H9 (cell line): ENCODE measurements at regions not wholly inside any gene's neighbourhood (a gene's known extent, or its start where the extent isn't known, plus 50 kb on each side); places are given as distances from the start of the nearest gene placed in this dataset.

Experiments used
- DNase-seq: peaks from one replicate; pipeline ENCODE4 v3.0.0-alpha.2; 2017
- H2AFZ ChIP-seq: one replicate; pipeline ENCODE4 v1.6.1; 2013; ENCODE audit warnings: mild to moderate bottlenecking, low read length, control low read depth, moderate library complexity
- H2AK5ac ChIP-seq: 2 replicates; pipeline ENCODE4 v1.6.1; 2013; ENCODE audit warnings: low read length, control low read depth, mixed read lengths; ENCODE audit not compliant: insufficient read length
- H2BK120ac ChIP-seq: one replicate; pipeline ENCODE4 v1.6.1; 2013; ENCODE audit warnings: low read depth, mild to moderate bottlenecking, low read length, control low read depth, inconsistent platforms; ENCODE audit not compliant: poor library complexity, severe bottlenecking
- H2BK12ac ChIP-seq: 2 replicates; pipeline ENCODE4 v1.6.1; 2013; ENCODE audit warnings: low read length, control low read depth, mixed read lengths, low read depth; ENCODE audit not compliant: insufficient read length
- H2BK15ac ChIP-seq: 2 replicates; pipeline ENCODE4 v1.6.1; 2013; ENCODE audit warnings: low read depth, low read length, control low read depth
- H2BK20ac ChIP-seq: one replicate; pipeline ENCODE4 v1.6.1; 2013; ENCODE audit warnings: low read depth, mild to moderate bottlenecking, low read length, control low read depth, inconsistent platforms; ENCODE audit not compliant: poor library complexity, severe bottlenecking
- H2BK5ac ChIP-seq: 2 replicates; pipeline ENCODE4 v1.6.1; 2013; ENCODE audit warnings: low read length, control low read depth, mixed read lengths; ENCODE audit not compliant: insufficient read length
- H3K14ac ChIP-seq: 2 replicates; pipeline ENCODE4 v1.6.1; 2013; ENCODE audit warnings: low read length, control low read depth; ENCODE audit not compliant: insufficient read depth
- H3K18ac ChIP-seq: 2 replicates; pipeline ENCODE4 v1.6.1; 2013; ENCODE audit warnings: low read depth, mild to moderate bottlenecking, mixed read lengths, low read length, control low read depth; ENCODE audit not compliant: insufficient read length
- H3K23ac ChIP-seq: 2 replicates; pipeline ENCODE4 v1.6.1; 2013; ENCODE audit warnings: low read length, control low read depth, mixed read lengths, low read depth; ENCODE audit not compliant: insufficient read length
- H3K23me2 ChIP-seq: 2 replicates; pipeline ENCODE4 v1.6.1; 2013; ENCODE audit warnings: low read depth, mild to moderate bottlenecking, mixed read lengths, low read length, control low read depth; ENCODE audit not compliant: insufficient read length, poor library complexity, severe bottlenecking
- H3K27ac ChIP-seq: 2 replicates; pipeline ENCODE4 v1.5.1; 2013; ENCODE audit warnings: low read length, control low read depth, mixed read lengths, low read depth; ENCODE audit not compliant: insufficient read length
- H3K27me3 ChIP-seq: 2 replicates; pipeline ENCODE4 v1.6.1; 2013; ENCODE audit warnings: low read length, control low read depth, inconsistent platforms; ENCODE audit not compliant: insufficient read depth
- H3K4ac ChIP-seq: 2 replicates; pipeline ENCODE4 v1.6.1; 2013; ENCODE audit warnings: low read depth, mild to moderate bottlenecking, control low read depth, inconsistent platforms, low read length, moderate library complexity
- H3K4me1 ChIP-seq: 2 replicates; pipeline ENCODE4 v1.6.1; 2013; ENCODE audit warnings: low read length, control low read depth, inconsistent platforms; ENCODE audit not compliant: insufficient read depth
- H3K4me2 ChIP-seq: 2 replicates; pipeline ENCODE4 v1.6.1; 2013; ENCODE audit warnings: low read length, control low read depth, mixed read lengths; ENCODE audit not compliant: insufficient read length, insufficient read depth
- H3K56ac ChIP-seq: 2 replicates; pipeline ENCODE4 v1.6.1; 2013; ENCODE audit warnings: low read depth, mild to moderate bottlenecking, mixed read lengths, low read length, control low read depth; ENCODE audit not compliant: insufficient read length
- H3K79me1 ChIP-seq: 2 replicates; pipeline ENCODE4 v1.6.1; 2013; ENCODE audit warnings: low read depth, mild to moderate bottlenecking, moderate library complexity, low read length, control low read depth, inconsistent platforms; ENCODE audit not compliant: insufficient read depth, poor library complexity, severe bottlenecking
- H3K79me2 ChIP-seq: 2 replicates; pipeline ENCODE4 v1.6.1; 2013; ENCODE audit warnings: low read length, control low read depth, inconsistent platforms; ENCODE audit not compliant: insufficient read depth
- H3K9ac ChIP-seq: 2 replicates; pipeline ENCODE4 v1.6.1; 2013; ENCODE audit warnings: low read length, control low read depth, mixed read lengths; ENCODE audit not compliant: insufficient read length; ENCODE audit errors: extremely low read depth
- H3K9me3 ChIP-seq: one replicate; pipeline ENCODE4 v1.6.1; 2013; ENCODE audit warnings: low read depth, low read length, inconsistent platforms; ENCODE audit not compliant: control insufficient read depth
- H3T11ph ChIP-seq: one replicate; pipeline ENCODE4 v1.6.1; 2013; ENCODE audit warnings: mild to moderate bottlenecking, low read length, control low read depth, inconsistent platforms
- H4K20me1 ChIP-seq: one replicate; pipeline ENCODE4 v1.6.1; 2013; ENCODE audit not compliant: control insufficient read depth, insufficient read length, insufficient read depth
- H4K5ac ChIP-seq: 2 replicates; pipeline ENCODE4 v1.6.1; 2013; ENCODE audit warnings: low read depth, mild to moderate bottlenecking, mixed read lengths, low read length, control low read depth; ENCODE audit not compliant: insufficient read length
- H4K8ac ChIP-seq: replicated peaks from 2 replicates; pipeline ENCODE4 v1.6.1; 2013; ENCODE audit warnings: low read length, control low read depth, mixed read lengths, low read depth; ENCODE audit not compliant: insufficient read length
- H4K91ac ChIP-seq: 2 replicates; pipeline ENCODE4 v1.6.1; 2013; ENCODE audit warnings: low read depth, mild to moderate bottlenecking, moderate library complexity, mixed read lengths, low read length, control low read depth; ENCODE audit not compliant: insufficient read length
- H3K27ac Mint-ChIP-seq, 3 experiments: 2 replicates in 2 of 3; 3 replicates in 1 of 3; pipeline ENCODE4 v1.8.0; 2020 to 2021; ENCODE audit warnings: mixed read lengths in 3 of 3, mild to moderate bottlenecking in 1 of 3, moderate library complexity in 1 of 3
- H3K27me3 Mint-ChIP-seq: 2 replicates; pipeline ENCODE4 v1.8.0; 2021; ENCODE audit warnings: low read depth, mild to moderate bottlenecking, moderate library complexity, mixed read lengths
- H3K36me3 Mint-ChIP-seq, 3 experiments: 2 replicates in 2 of 3; 3 replicates in 1 of 3; pipeline ENCODE4 v1.8.0; 2020 to 2021; ENCODE audit warnings: low read depth in 3 of 3, mixed read lengths in 3 of 3; ENCODE audit not compliant: insufficient read depth in 1 of 3
- H3K4me1 Mint-ChIP-seq, 2 experiments: 2 replicates each; pipeline ENCODE4 v1.8.0; 2020; ENCODE audit warnings: mixed read lengths in 2 of 2
- H3K4me3 Mint-ChIP-seq, 2 experiments: 2 replicates in 1 of 2; 3 replicates in 1 of 2; pipeline ENCODE4 v1.8.0; 2020 to 2021; ENCODE audit warnings: mild to moderate bottlenecking in 2 of 2, mixed read lengths in 2 of 2, moderate library complexity in 1 of 2
- H3K9me3 Mint-ChIP-seq, 2 experiments: 2 replicates in 1 of 2; 3 replicates in 1 of 2; pipeline ENCODE4 v1.8.0; 2020; ENCODE audit warnings: mild to moderate bottlenecking in 2 of 2, mixed read lengths in 2 of 2, moderate library complexity in 1 of 2
- WGBS: extraction: QIAGEN DNeasy Blood & Tissue Kit; methylation state at CpG from one replicate; pipeline ENCODE4 v1.1.7; 2013; ENCODE audit warnings: missing lambda C conversion rate, low lambda C conversion rate, mixed read lengths; ENCODE audit not compliant: insufficient read length; ENCODE audit errors: extremely low coverage; 5-methylcytosine and 5-hydroxymethylcytosine counted together
- TF ChIP-seq, protein P1 (sequence below): fragments of 200-600 bp; sonication (generic); conservative IDR thresholded peaks from 3 replicates; pipeline ENCODE4 v1.8.0; 2021; ENCODE audit warnings: antibody characterized with exemption, mild to moderate bottlenecking

DNA sequence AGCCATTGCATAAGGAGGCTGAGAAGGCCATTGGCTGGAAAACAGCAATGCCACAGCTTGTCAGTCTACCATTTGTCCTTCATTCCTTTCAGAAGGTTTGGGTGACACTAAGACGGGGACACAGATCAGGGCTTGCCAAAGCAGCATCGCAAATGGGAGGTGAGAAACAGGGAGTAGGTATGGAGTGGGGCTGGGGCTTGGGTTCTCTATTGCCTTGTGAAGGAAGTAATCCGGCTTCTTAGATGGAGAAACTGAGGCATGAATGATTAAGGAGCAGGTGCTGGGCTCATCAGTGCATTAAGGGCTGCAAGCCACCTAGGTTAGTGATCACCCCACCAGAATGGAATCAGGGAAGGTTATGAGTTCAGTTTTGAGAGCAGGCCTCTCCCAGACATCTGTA is 115.6 kb upstream of the NMNAT3 start:
- H3K36me3 Mint-ChIP-seq, result no peaks in the 10 kb centered on the region; a peak in 1 of 7 replicates
- Histone ChIP-seq H2BK15ac (no peak overlapping the region), H4K91ac (no peak overlapping the region), H3K23me2 (no peaks in the 10 kb centered on the region), H3T11ph (no peak overlapping the region), H3K18ac (no peak overlapping the region), H3K79me2 (no peaks in the 10 kb centered on the region), H2BK20ac (no peak overlapping the region), H4K8ac (no peak overlapping the region), H3K9ac (no peak overlapping the region), H2AK5ac (no peak overlapping the region), H3K27me3 (no peaks in the 10 kb centered on the region), H3K27ac (no peak overlapping the region), H3K4me1 (no peaks in the 10 kb centered on the region), H3K4ac (no peak overlapping the region), H3K14ac (no peak overlapping the region), H2BK12ac (no peak overlapping the region), H4K5ac (no peak overlapping the region), H3K79me1 (no peaks in the 10 kb centered on the region), H4K20me1 (no peaks in the 10 kb centered on the region), H2BK120ac (no peak overlapping the region), H3K23ac (no peak overlapping the region), H3K9me3 (no peaks in the 10 kb centered on the region), H2BK5ac (no peak overlapping the region), H2AFZ (no peak overlapping the region), H3K56ac (no peak overlapping the region), H3K4me2 (no peak overlapping the region)
- TF ChIP-seq, protein P1, sequence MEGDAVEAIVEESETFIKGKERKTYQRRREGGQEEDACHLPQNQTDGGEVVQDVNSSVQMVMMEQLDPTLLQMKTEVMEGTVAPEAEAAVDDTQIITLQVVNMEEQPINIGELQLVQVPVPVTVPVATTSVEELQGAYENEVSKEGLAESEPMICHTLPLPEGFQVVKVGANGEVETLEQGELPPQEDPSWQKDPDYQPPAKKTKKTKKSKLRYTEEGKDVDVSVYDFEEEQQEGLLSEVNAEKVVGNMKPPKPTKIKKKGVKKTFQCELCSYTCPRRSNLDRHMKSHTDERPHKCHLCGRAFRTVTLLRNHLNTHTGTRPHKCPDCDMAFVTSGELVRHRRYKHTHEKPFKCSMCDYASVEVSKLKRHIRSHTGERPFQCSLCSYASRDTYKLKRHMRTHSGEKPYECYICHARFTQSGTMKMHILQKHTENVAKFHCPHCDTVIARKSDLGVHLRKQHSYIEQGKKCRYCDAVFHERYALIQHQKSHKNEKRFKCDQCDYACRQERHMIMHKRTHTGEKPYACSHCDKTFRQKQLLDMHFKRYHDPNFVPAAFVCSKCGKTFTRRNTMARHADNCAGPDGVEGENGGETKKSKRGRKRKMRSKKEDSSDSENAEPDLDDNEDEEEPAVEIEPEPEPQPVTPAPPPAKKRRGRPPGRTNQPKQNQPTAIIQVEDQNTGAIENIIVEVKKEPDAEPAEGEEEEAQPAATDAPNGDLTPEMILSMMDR, result no peak
- H3K4me3 Mint-ChIP-seq, result no peak overlapping the region
- no peak overlapping the region for H3K27ac Mint-ChIP-seq
- no peak for DNase-seq
- H3K4me1 Mint-ChIP-seq, result no peaks in the 10 kb centered on the region
- no CpG with 5 or more reads among the region's 3 CpGs for WGBS
- peaks cover 8% of the 10 kb centered on the region for H3K27me3 Mint-ChIP-seq
- H3K9me3 Mint-ChIP-seq, result no peaks in the 10 kb centered on the region; a peak in 2 of 5 replicates
